ENCODE measurements at regions not wholly inside any gene's neighbourhood (a gene's known extent, or its start where the extent isn't known, plus 50 kb on each side); places are given as distances from the start of the nearest gene placed in this dataset.

GRCh38 chr20:22523128-22523498, 61.3 kb downstream of the FOXA2 start:
- TF ChIP-seq CTCF (conservative IDR thresholded peaks at IDR 0.05): no peak
- TF ChIP-seq EZH2 (IDR thresholded peaks at IDR 0.05; ENCODE audit: low read depth): no peak
